K562 (cell line): ENCODE measurements at regions not wholly inside any gene's neighbourhood (a gene's known extent, or its start where the extent isn't known, plus 50 kb on each side); places are given as distances from the start of the nearest gene placed in this dataset.

Experiments
- ATAC-seq: fragments of 200-7000 bp; cut with Tn5 transposase; 3 replicates; pipeline ENCODE4 v1.9.1; 2020; ENCODE audit warnings: moderate library complexity
- BruUV-seq: library from RNA; stranded (reverse); fragments of 400-500 nt; replicated peaks from 2 replicates; lab custom pipeline; 2021; lab: Mats Ljungman, UMichigan
- CTCF ChIA-PET: fragments of 300-600 bp; formaldehyde crosslinking; extraction: SDS; loops from one replicate; lab custom pipeline; 2021; ENCODE audit warnings: low intra/inter-chr PET ratio; lab: Yijun Ruan, JAX
- POLR2A ChIA-PET: fragments of 300-600, 350-650 bp; sonication (Branson Sonifier 250); formaldehyde crosslinking; extraction: SDS; loops from one replicate; lab custom pipeline; 2021; ENCODE audit warnings: antibody characterized with exemption, inconsistent platforms; lab: Yijun Ruan, JAX
- DNase-seq, 4 experiments: peaks; one replicate each; pipeline versions ENCODE4 v3.0.0 to v3.0.0-alpha.2; 2011 to 2018; ENCODE audit warnings: low spot score in 3 of 4, mixed read lengths in 3 of 4; ENCODE audit errors: extremely low read depth in 1 of 4
- FAIRE-seq: peaks from 2 replicates; lab custom pipeline; 2011; peaks lifted over from hg19 to GRCh38; lab: Jason Lieb, UNC
- H2AFZ ChIP-seq: 2 replicates; pipeline ENCODE4 v1.6.0; 2011; ENCODE audit warnings: low read depth, low read length, control low read depth, inconsistent platforms
- H3K27ac ChIP-seq: fragments of 200-600 bp; 3 replicates; pipeline ENCODE4 v1.8.0; 2011; ENCODE audit warnings: low read depth, mild to moderate bottlenecking, control low read depth, inconsistent platforms, low read length, moderate library complexity, mixed read lengths; ENCODE audit errors: extremely low read depth
- H3K27me3 ChIP-seq, 2 experiments: fragments of 300-600 bp in 1 of 2; 2 replicates in 1 of 2; 3 replicates in 1 of 2; pipeline versions ENCODE4 v1.6.0 to v1.8.0; 2011; ENCODE audit warnings: inconsistent platforms in 2 of 2, low read length in 2 of 2, mild to moderate bottlenecking in 1 of 2, mixed read lengths in 1 of 2, moderate library complexity in 1 of 2; ENCODE audit not compliant: control insufficient read depth in 2 of 2, insufficient read depth in 2 of 2
- H3K36me3 ChIP-seq: fragments of 300-600 bp; 3 replicates; pipeline ENCODE4 v1.8.0; 2011; ENCODE audit warnings: mild to moderate bottlenecking, low read length, inconsistent platforms; ENCODE audit not compliant: control insufficient read depth, insufficient read depth
- H3K4me1 ChIP-seq, 2 experiments: fragments of 200-600 bp in 1 of 2; replicated peaks in 1 of 2; 2 replicates in 1 of 2; 3 replicates in 1 of 2; pipeline versions ENCODE4 v1.5.1 to v1.8.0; 2011; ENCODE audit warnings: inconsistent platforms in 2 of 2, low read length in 2 of 2, mild to moderate bottlenecking in 1 of 2, mixed read lengths in 1 of 2, moderate library complexity in 1 of 2; ENCODE audit not compliant: control insufficient read depth in 2 of 2, insufficient read depth in 2 of 2
- H3K4me2 ChIP-seq: 2 replicates; pipeline ENCODE4 v1.6.1; 2011; ENCODE audit warnings: low read length, control low read depth, inconsistent platforms, mixed read lengths; ENCODE audit not compliant: insufficient read depth
- H3K4me3 ChIP-seq: fragments of 200-600 bp; sonication (generic), shearing (Covaris generic); 2 replicates; pipeline ENCODE4 v1.5.1; 2016; ENCODE audit warnings: control low read depth, inconsistent platforms
- H3K79me2 ChIP-seq: fragments of 200-600 bp; 3 replicates; pipeline ENCODE4 v1.8.0; 2011; ENCODE audit warnings: low read length, inconsistent platforms; ENCODE audit not compliant: control insufficient read depth, insufficient read depth
- H3K9ac ChIP-seq, 2 experiments: 2 replicates each; pipeline versions ENCODE4 v1.6.0 to v1.6.1; 2011; ENCODE audit warnings: low read depth in 2 of 2, low read length in 2 of 2, control low read depth in 1 of 2, inconsistent platforms in 1 of 2, mild to moderate bottlenecking in 1 of 2, mixed read lengths in 1 of 2; ENCODE audit not compliant: insufficient read depth in 1 of 2
- H3K9me1 ChIP-seq: one replicate; pipeline ENCODE4 v1.6.0; 2011; ENCODE audit warnings: inconsistent platforms, mild to moderate bottlenecking, low read length, moderate library complexity; ENCODE audit not compliant: control insufficient read depth, insufficient read depth
- H3K9me3 ChIP-seq: replicated peaks from 2 replicates; pipeline ENCODE4 v1.5.1; 2011; ENCODE audit warnings: low read depth, low read length, inconsistent platforms; ENCODE audit not compliant: control insufficient read depth, insufficient read depth
- H4K20me1 ChIP-seq: replicated peaks from 2 replicates; pipeline ENCODE4 v1.6.1; 2011; ENCODE audit warnings: low read length, inconsistent platforms, mixed read lengths; ENCODE audit not compliant: control insufficient read depth, insufficient read depth
- ARID3B ChIP-seq: fragments of 250-450 bp; sonication (Bioruptor Pico); IDR thresholded peaks from 2 replicates; pipeline ENCODE4 v1.4.0; 2020; ENCODE audit warnings: borderline replicate concordance
- ASH1L ChIP-seq: fragments of 450-650 bp; IDR thresholded peaks from 2 replicates; pipeline ENCODE4 v1.6.1; 2018; ENCODE audit warnings: borderline replicate concordance, mild to moderate bottlenecking, low read depth; ENCODE audit not compliant: partially characterized antibody
- CBFA2T2 ChIP-seq: fragments of 450-650 bp; conservative IDR thresholded peaks from 2 replicates; pipeline ENCODE4 v1.6.1; 2017; ENCODE audit warnings: mild to moderate bottlenecking
- ID3 ChIP-seq, 2 experiments: fragments of 250-450 bp in 1 of 2; fragments of 450-650 bp in 1 of 2; sonication (Bioruptor Pico) in 1 of 2; IDR thresholded peaks; 2 replicates each; pipeline versions ENCODE4 v1.6.1 to v1.8.0; 2016 to 2021; ENCODE audit warnings: mild to moderate bottlenecking in 2 of 2, moderate library complexity in 2 of 2, missing compliant biosample characterization in 1 of 2, missing genetic modification characterization in 1 of 2
- JUN ChIP-seq, 2 experiments: sonication (generic) in 1 of 2; formaldehyde crosslinking in 1 of 2; IDR thresholded peaks; 2 replicates each; pipeline versions ENCODE4 v1.6.1 to v1.8.0; 2012 to 2022; ENCODE audit warnings: borderline replicate concordance in 2 of 2, mild to moderate bottlenecking in 2 of 2, improper control_type of control experiment in 1 of 2, low read depth in 1 of 2, low read length in 1 of 2, missing genetic modification reagents in 1 of 2
- JUNB ChIP-seq: fragments of 450-650 bp; formaldehyde crosslinking; conservative IDR thresholded peaks from 2 replicates; pipeline ENCODE4 v1.4.0; 2020; ENCODE audit warnings: mild to moderate bottlenecking
- MAFF ChIP-seq: IDR thresholded peaks from 2 replicates; pipeline ENCODE4 v1.6.1; 2012; ENCODE audit warnings: low read length, improper control_type of control experiment
- MAZ ChIP-seq, 2 experiments: fragments of 450-650 bp in 1 of 2; sonication (generic) in 1 of 2; formaldehyde crosslinking; IDR thresholded peaks in 1 of 2; conservative IDR thresholded peaks in 1 of 2; 2 replicates each; pipeline versions ENCODE4 v1.4.0 to v1.5.0; 2020; ENCODE audit warnings: mild to moderate bottlenecking in 1 of 2, missing genetic modification reagents in 1 of 2
- MIER1 ChIP-seq: fragments of 450-650 bp; IDR thresholded peaks from 2 replicates; pipeline ENCODE4 v1.6.1; 2016; ENCODE audit warnings: antibody characterized with exemption, mild to moderate bottlenecking, low read depth
- NFXL1 ChIP-seq: fragments of 450-650 bp; formaldehyde crosslinking; IDR thresholded peaks from 2 replicates; pipeline ENCODE4 v1.4.0; 2021; ENCODE audit warnings: mild to moderate bottlenecking
- RBM17 ChIP-seq: fragments of 200-400 bp; formaldehyde crosslinking; IDR thresholded peaks from 2 replicates; pipeline ENCODE4 v1.6.1; 2017; ENCODE audit warnings: low read depth, mild to moderate bottlenecking, low read length, borderline replicate concordance
- SRSF7 ChIP-seq: fragments of 200-400 bp; formaldehyde crosslinking; optimal IDR thresholded peaks from 2 replicates; pipeline ENCODE3; 2017; ENCODE audit warnings: mild to moderate bottlenecking, low read depth, low read length
- ZBTB8A ChIP-seq: fragments of 450-650 bp; IDR thresholded peaks from 2 replicates; pipeline ENCODE4 v1.6.1; 2018; ENCODE audit warnings: mild to moderate bottlenecking, moderate library complexity; ENCODE audit not compliant: partially characterized antibody
- ZNF212 ChIP-seq: fragments of 450-650 bp; formaldehyde crosslinking; IDR thresholded peaks from 2 replicates; pipeline ENCODE4 v1.4.0; 2020; ENCODE audit warnings: mild to moderate bottlenecking
- ZNF232 ChIP-seq: sonication (generic); formaldehyde crosslinking; IDR thresholded peaks from 2 replicates; pipeline ENCODE4 v1.8.0; 2022; ENCODE audit warnings: mild to moderate bottlenecking, missing genetic modification reagents
- ZNF766 ChIP-seq: fragments of 200-800 bp; sonication (Bioruptor generic); conservative IDR thresholded peaks from 2 replicates; pipeline ENCODE4 v1.6.1; 2016; ENCODE audit warnings: missing genetic modification characterization, missing compliant biosample characterization
- ZSCAN29 ChIP-seq: fragments of 450-650 bp; IDR thresholded peaks from 2 replicates; pipeline ENCODE4 v1.6.1; 2017
- in situ Hi-C: fragments of 300-500 bp; cut with MboI; formaldehyde crosslinking; loops from 4 replicates; pipeline ENCODE4 v1.15.0; 2018; ENCODE audit warnings: inconsistent platforms, mixed read lengths
- intact Hi-C: fragments of 100-400 bp; cut with micrococcal nuclease; formaldehyde crosslinking; loops from 2 replicates; pipeline ENCODE4 v1.14.2; 2022

GRCh38 chr6:50907565-50907964 lies 88.9 kb downstream of the TFAP2B start:
- no TSS peak for BruUV-seq
- Histone ChIP-seq H3K27ac (no peak overlapping the region), H3K4me1 (no peaks in the 10 kb centered on the region; a peak in 1 of 5 replicates), H3K4me2 (no peak overlapping the region), H3K36me3 (no peaks in the 10 kb centered on the region), H3K79me2 (no peaks in the 10 kb centered on the region), H2AFZ (no peak overlapping the region), H4K20me1 (no peaks in the 10 kb centered on the region), H3K27me3 (no peaks in the 10 kb centered on the region), H3K4me3 (no peak overlapping the region), H3K9me3 (no peaks in the 10 kb centered on the region), H3K9ac (no peak overlapping the region), H3K9me1 (no peaks in the 10 kb centered on the region)
- ATAC-seq (no peak), DNase-seq (no peak), FAIRE-seq (no peak)
- ChIA-PET CTCF (no interaction called here), POLR2A (no interaction called here)
- TF ChIP-seq ARID3B (CRISPR knock-in tag) (no peak), SRSF7 (no peak), ZSCAN29 (no peak), JUN (IDR thresholded peaks at IDR 0.05; ENCODE audit: borderline replicate concordance, low read depth, low read length) (no peak), JUN (CRISPR knock-in tag; IDR thresholded peaks at IDR 0.05; ENCODE audit: borderline replicate concordance) (no peak), CBFA2T2 (no peak), MAFF (no peak), ID3 (CRISPR knock-in tag; IDR thresholded peaks at IDR 0.05) (no peak), ID3 (tag; IDR thresholded peaks at IDR 0.05) (no peak), RBM17 (no peak), ZNF212 (CRISPR knock-in tag) (no peak), ZNF232 (CRISPR knock-in tag) (no peak), MAZ (CRISPR knock-in tag; conservative IDR thresholded peaks at IDR 0.05 in 1 of 2, IDR thresholded peaks at IDR 0.05 in 1 of 2) (no peak), ASH1L (no peak), ZNF766 (no peak), NFXL1 (CRISPR knock-in tag) (no peak), ZBTB8A (no peak), JUNB (no peak), MIER1 (no peak)
- intact Hi-C loops (no loop called here), in situ Hi-C loops (no loop called here)
